ENCODE measurements at regions not wholly inside any gene's neighbourhood (a gene's known extent, or its start where the extent isn't known, plus 50 kb on each side); places are given as distances from the start of the nearest gene placed in this dataset.

- no peak overlapping the region for H3K4me3 ChIP-seq (ENCODE audit: control insufficient read depth, low read depth, low read length)
- DNase-seq (ENCODE audit: low read depth): peak; percentile 2
- TF ChIP-seq CTCF (IDR thresholded peaks at IDR 0.05; ENCODE audit: control insufficient read depth, insufficient read depth, low read depth, low read length, missing control alignments): no peak
These were observed 556.7 kb upstream of the FBXO33 start for GRCh38 chr14:39988939-39989338.

- no peak overlapping the region for H3K4me3 ChIP-seq (ENCODE audit: control insufficient read depth, low read depth, low read length)
- no peak for DNase-seq (ENCODE audit: low read depth)
- TF ChIP-seq CTCF (IDR thresholded peaks at IDR 0.05; ENCODE audit: control insufficient read depth, insufficient read depth, low read depth, low read length, missing control alignments): no peak
These were observed 552.1 kb upstream of the FBXO33 start for GRCh38 chr14:39984323-39984722.

GRCh38 chr14:39977198-39977597 lies 545.0 kb upstream of the FBXO33 start:
- H3K4me3 ChIP-seq (ENCODE audit: control insufficient read depth, low read depth, low read length): no peak overlapping the region
- DNase-seq (ENCODE audit: low read depth): no peak
- TF ChIP-seq CTCF (IDR thresholded peaks at IDR 0.05; ENCODE audit: control insufficient read depth, insufficient read depth, low read depth, low read length, missing control alignments): no peak

DNA sequence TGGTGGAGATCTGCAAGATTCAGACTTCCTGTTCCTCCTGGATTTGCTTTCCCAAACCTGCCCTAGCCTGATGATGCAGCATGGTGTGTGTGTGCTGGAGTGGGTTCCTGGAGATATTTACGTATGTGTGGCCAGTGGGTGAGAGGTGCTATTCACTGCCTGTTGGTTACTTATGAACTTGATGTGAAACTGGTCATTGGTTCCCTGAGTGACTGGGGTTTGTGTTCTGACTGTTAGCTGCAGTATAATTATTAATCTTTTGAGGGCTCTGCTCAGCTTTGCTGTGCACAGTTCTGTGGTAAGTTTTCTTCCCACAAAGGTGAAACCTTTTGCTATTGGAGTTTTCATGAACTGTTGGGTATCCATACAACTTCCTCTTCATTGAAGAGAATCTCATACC lies 541.8 kb upstream of the FBXO33 start:
- DNase-seq (ENCODE audit: low read depth): no peak
- TF ChIP-seq CTCF (IDR thresholded peaks at IDR 0.05; ENCODE audit: control insufficient read depth, insufficient read depth, low read depth, low read length, missing control alignments): no peak
- no peak overlapping the region for H3K4me3 ChIP-seq (ENCODE audit: control insufficient read depth, low read depth, low read length)

GRCh38 chr14:39972704-39973103 lies 540.5 kb upstream of the FBXO33 start:
- no peak overlapping the region for H3K4me3 ChIP-seq (ENCODE audit: control insufficient read depth, low read depth, low read length)
- TF ChIP-seq CTCF (IDR thresholded peaks at IDR 0.05; ENCODE audit: control insufficient read depth, insufficient read depth, low read depth, low read length, missing control alignments): no peak
- no peak for DNase-seq (ENCODE audit: low read depth)

DNA sequence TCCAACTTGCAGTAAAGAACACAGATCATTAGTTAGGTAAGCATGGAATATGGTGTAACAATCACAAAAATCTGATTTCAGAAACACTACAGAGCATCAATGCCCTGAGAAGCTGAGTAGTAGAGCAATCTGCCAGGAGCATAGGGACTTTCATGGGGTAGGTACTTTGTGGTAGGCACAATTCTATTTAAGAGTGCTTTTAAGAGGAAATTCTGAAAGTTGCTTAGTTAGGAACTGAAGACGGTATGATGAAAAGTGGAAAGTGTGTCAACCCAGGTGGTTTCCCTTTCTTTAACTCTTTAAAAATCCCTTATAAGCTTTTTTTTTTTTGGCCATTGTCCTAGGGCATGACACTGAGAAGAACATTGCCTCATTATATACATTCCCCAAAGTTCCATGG lies 535.7 kb upstream of the FBXO33 start:
- no peak for DNase-seq (ENCODE audit: low read depth)
- no peak for TF ChIP-seq CTCF (IDR thresholded peaks at IDR 0.05; ENCODE audit: control insufficient read depth, insufficient read depth, low read depth, low read length, missing control alignments)
- no peak overlapping the region for H3K4me3 ChIP-seq (ENCODE audit: control insufficient read depth, low read depth, low read length)

GRCh38 chr14:39957987-39958386 lies 525.8 kb upstream of the FBXO33 start:
- no peak for TF ChIP-seq CTCF (IDR thresholded peaks at IDR 0.05; ENCODE audit: control insufficient read depth, insufficient read depth, low read depth, low read length, missing control alignments)
- H3K4me3 ChIP-seq (ENCODE audit: control insufficient read depth, low read depth, low read length): no peak overlapping the region
- no peak for DNase-seq (ENCODE audit: low read depth)

Measured in AG09309 (cell line).